ENCODE measurements at regions not wholly inside any gene's neighbourhood (a gene's known extent, or its start where the extent isn't known, plus 50 kb on each side); places are given as distances from the start of the nearest gene placed in this dataset.

DNA sequence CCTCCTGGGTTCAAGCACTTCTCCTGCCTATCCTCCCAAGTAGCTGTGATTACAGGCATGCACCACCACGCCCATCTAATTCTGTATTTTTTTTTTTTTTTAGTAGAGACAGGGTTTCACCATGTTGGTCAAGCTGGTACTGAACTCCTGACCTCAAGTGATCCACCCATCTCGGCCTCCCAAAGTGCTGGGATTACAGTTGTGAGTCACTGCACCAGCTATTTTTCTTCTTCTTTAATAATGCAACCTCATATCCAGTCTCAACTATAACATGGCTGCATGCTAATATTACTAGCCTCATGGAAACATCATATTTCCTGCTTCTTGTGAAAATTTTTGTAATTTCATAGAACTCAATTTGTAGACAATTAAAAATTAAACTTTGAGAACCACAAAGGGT is 706.5 kb downstream of the KCTD8 start:
- Histone ChIP-seq H3K27me3 (no peaks in the 10 kb centered on the region), H3K4me1 (no peaks in the 10 kb centered on the region), H3K9me3 (no peaks in the 10 kb centered on the region), H3K36me3 (no peaks in the 10 kb centered on the region), H3K4me3 (no peak overlapping the region), H3K27ac (no peak overlapping the region)
- 68 to 76% methylated on average over 2 of the region's 2 CpGs for WGBS, 2 donors
- TF ChIP-seq POLR2A (IDR thresholded peaks at IDR 0.05) (no peak), CTCF (IDR thresholded peaks at IDR 0.05) (no peak), EP300 (IDR thresholded peaks at IDR 0.05) (no peak)
- DNase-seq (ENCODE audit: low spot score in 2 of 2), result no peak

- 80 to 88% methylated on average over 3 of the region's 3 CpGs for WGBS, 2 donors
- no peak overlapping the region for H3K4me3 ChIP-seq
- no peak for TF ChIP-seq POLR2A (IDR thresholded peaks at IDR 0.05)
- no peaks in the 10 kb centered on the region for H3K4me1 ChIP-seq
- H3K9me3 ChIP-seq, result no peaks in the 10 kb centered on the region
- H3K27me3 ChIP-seq, result no peaks in the 10 kb centered on the region
- no peak for DNase-seq (ENCODE audit: low spot score in 2 of 2)
- H3K36me3 ChIP-seq, result no peaks in the 10 kb centered on the region
- no peak overlapping the region for H3K27ac ChIP-seq
Observed at GRCh38 chr4:43754566-43754965, 694.0 kb downstream of the KCTD8 start.

DNA sequence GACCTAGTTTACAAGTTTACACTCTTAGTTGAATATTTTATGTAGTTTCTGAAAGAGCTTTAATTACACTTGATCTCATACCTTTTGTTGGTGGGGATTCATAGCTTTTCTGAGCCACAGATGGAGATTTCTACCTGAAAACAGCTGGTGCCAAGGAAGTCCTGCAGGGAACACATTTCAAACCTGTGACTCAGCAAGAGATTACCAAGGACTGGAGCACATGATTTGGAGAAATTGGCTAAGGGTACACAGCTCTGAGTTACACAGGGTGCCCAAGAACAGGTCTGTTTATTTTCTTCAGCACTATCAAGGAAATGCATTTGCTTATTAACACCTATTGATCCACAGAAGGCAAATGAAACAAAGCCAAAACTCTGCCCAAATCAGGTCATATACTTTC is 691.5 kb downstream of the KCTD8 start:
- DNase-seq (ENCODE audit: low spot score in 2 of 2), result no peak
- Histone ChIP-seq H3K27ac (no peak overlapping the region), H3K4me3 (no peak overlapping the region), H3K27me3 (no peaks in the 10 kb centered on the region), H3K4me1 (no peaks in the 10 kb centered on the region), H3K9me3 (no peaks in the 10 kb centered on the region), H3K36me3 (no peaks in the 10 kb centered on the region)
- TF ChIP-seq POLR2A (IDR thresholded peaks at IDR 0.05) (no peak), EP300 (IDR thresholded peaks at IDR 0.05) (no peak), CTCF (IDR thresholded peaks at IDR 0.05) (no peak)

DNA sequence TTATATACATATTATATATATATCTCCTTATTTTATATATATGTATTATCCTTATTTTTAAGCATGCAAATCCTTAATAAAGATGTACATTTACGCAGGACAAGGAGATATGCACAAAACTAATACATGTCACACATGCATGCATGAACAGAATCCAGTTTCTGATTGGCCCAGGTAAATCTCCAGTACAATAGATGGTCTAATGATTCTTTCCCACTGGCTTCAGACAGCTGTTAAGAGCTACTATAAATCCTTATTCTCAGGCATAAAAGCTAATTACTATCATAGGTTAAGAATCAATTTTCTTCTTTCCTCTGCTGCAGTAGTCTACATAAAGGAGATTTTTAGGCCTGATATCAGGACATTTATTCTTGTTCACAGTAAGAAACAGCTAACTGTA is 689.8 kb downstream of the KCTD8 start:
- Histone ChIP-seq H3K27ac (no peak overlapping the region), H3K9me3 (no peaks in the 10 kb centered on the region), H3K27me3 (no peaks in the 10 kb centered on the region), H3K36me3 (no peaks in the 10 kb centered on the region), H3K4me3 (no peak overlapping the region), H3K4me1 (no peaks in the 10 kb centered on the region)
- no peak for DNase-seq (ENCODE audit: low spot score in 2 of 2)
- TF ChIP-seq CTCF (IDR thresholded peaks at IDR 0.05) (no peak), EP300 (IDR thresholded peaks at IDR 0.05) (no peak), POLR2A (IDR thresholded peaks at IDR 0.05) (no peak)
- WGBS, 2 donors, result 91 to 100% methylated on average over 1 of the region's 1 CpG

DNA sequence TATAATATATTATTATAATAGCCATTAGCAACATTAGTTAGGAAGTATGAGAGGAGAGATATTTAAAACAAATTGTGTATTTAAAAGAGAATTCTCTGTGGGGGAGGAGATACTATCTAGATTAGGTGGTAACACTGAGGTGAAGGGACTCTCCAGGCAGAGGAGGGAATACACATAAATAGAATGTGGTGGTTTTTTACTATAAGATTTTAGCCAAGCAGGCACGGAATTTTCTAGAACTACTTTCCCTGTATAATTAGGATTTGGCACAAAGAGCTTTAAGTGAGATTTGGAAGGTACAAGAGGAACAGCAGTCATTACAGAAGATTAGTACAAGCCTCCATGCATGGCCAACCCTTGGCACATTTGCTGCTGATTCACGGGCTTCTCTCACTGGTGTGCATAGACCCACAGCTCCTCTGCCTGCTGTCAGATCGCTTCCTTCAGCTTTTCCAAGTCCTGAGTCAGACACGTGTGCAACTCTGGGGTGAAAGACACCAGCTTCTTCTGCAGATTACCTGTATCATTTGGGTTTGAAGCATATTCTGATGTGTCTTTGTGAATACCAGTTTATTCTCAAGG is 685.5 kb downstream of the KCTD8 start:
- TF ChIP-seq CTCF (IDR thresholded peaks at IDR 0.05) (no peak), POLR2A (IDR thresholded peaks at IDR 0.05) (no peak), EP300 (IDR thresholded peaks at IDR 0.05) (no peak)
- DNase-seq (ENCODE audit: low spot score in 2 of 2), result no peak
- no peaks in the 10 kb centered on the region for H3K9me3 ChIP-seq
- H3K4me3 ChIP-seq, result no peak overlapping the region
- 56 to 60% methylated on average over 4 of the region's 4 CpGs for WGBS, 2 donors
- no peaks in the 10 kb centered on the region for H3K4me1 ChIP-seq
- no peaks in the 10 kb centered on the region for H3K36me3 ChIP-seq
- H3K27ac ChIP-seq, result no peak overlapping the region
- H3K27me3 ChIP-seq, result no peaks in the 10 kb centered on the region

DNA sequence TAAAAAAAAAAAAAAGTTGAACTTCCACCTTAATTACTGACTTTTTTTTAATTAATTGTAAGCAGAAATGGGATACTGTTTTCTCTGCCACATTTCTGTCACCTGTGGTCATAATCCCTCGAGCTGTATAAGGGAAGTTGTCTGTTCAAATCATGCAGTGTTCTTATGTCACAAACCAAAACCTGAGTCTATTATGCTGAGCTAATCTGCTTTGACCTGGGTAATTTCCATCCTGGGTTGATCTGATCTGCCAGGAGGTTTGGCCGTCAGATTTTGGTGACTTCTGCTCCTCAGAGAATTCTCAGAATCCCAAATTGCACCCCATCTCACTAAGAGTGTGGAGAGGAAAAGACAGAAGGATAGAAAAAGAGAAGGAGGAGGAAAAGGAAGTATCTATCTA is 683.1 kb downstream of the KCTD8 start:
- H3K4me3 ChIP-seq, result no peak overlapping the region
- H3K27me3 ChIP-seq, result no peaks in the 10 kb centered on the region
- H3K27ac ChIP-seq, result no peak overlapping the region
- H3K36me3 ChIP-seq, result no peaks in the 10 kb centered on the region
- H3K4me1 ChIP-seq, result no peaks in the 10 kb centered on the region
- 55 to 77% methylated on average over 2 of the region's 2 CpGs for WGBS, 2 donors
- no peak for DNase-seq (ENCODE audit: low spot score in 2 of 2)
- H3K9me3 ChIP-seq, result no peaks in the 10 kb centered on the region
- no peak for TF ChIP-seq POLR2A (IDR thresholded peaks at IDR 0.05)
- TF ChIP-seq EP300 (IDR thresholded peaks at IDR 0.05), result no peak
- TF ChIP-seq CTCF (IDR thresholded peaks at IDR 0.05), result no peak
